CD4-positive, alpha-beta T cell (primary cell): ENCODE measurements at regions not wholly inside any gene's neighbourhood (a gene's known extent, or its start where the extent isn't known, plus 50 kb on each side); places are given as distances from the start of the nearest gene placed in this dataset.

ENCODE experiments used
- ATAC-seq: fragments of 200-7000 bp; cut with Tn5 transposase; one replicate; pipeline ENCODE4 v1.10.0; 2022; ENCODE audit warnings: mild to moderate bottlenecking; ENCODE audit not compliant: poor library complexity
- CTCF ChIA-PET: fragments of 350-600 bp; sonication (Branson Sonifier 250); formaldehyde crosslinking; loops from one replicate; lab custom pipeline; 2021; ENCODE audit warnings: antibody characterized with exemption, inconsistent platforms; lab: Charles Lee
- POLR2A ChIA-PET: fragments of 350-600 bp; sonication (Branson Sonifier 250); formaldehyde crosslinking; loops from one replicate; lab custom pipeline; 2021; ENCODE audit warnings: antibody characterized with exemption, inconsistent platforms; lab: Charles Lee
- DNase-seq, 14 experiments: peaks; one replicate each; pipeline ENCODE4 v3.0.0-alpha.2; 2013 to 2020; ENCODE audit warnings: mixed read lengths in 2 of 14
- H3K27ac ChIP-seq, 2 donors: one replicate each; pipeline versions ENCODE4 v1.5.1 to v1.7.0; 2013; ENCODE audit warnings: low read length in 2 of 2, low read depth in 1 of 2, mild to moderate bottlenecking in 1 of 2
- H3K27me3 ChIP-seq, 2 experiments: 1 replicate in 1 of 2; 2 replicates in 1 of 2; pipeline versions ENCODE4 v1.6.1 to v1.7.0; 2013; ENCODE audit warnings: low read length in 2 of 2, control low read depth in 1 of 2, mild to moderate bottlenecking in 1 of 2, moderate library complexity in 1 of 2; ENCODE audit not compliant: insufficient read depth in 2 of 2, control insufficient read depth in 1 of 2
- H3K36me3 ChIP-seq: one replicate; pipeline ENCODE4 v1.6.1; 2013; ENCODE audit warnings: low read length, control low read depth; ENCODE audit not compliant: insufficient read depth
- H3K4me1 ChIP-seq: one replicate; pipeline ENCODE4 v1.6.1; 2013; ENCODE audit warnings: low read length, control low read depth; ENCODE audit not compliant: insufficient read depth
- H3K4me3 ChIP-seq: one replicate; pipeline ENCODE4 v1.5.1; 2013; ENCODE audit warnings: mild to moderate bottlenecking, low read length, moderate library complexity
- H3K9me3 ChIP-seq, 2 experiments: 1 replicate in 1 of 2; 2 replicates in 1 of 2; pipeline versions ENCODE4 v1.6.1 to v1.7.0; 2013; ENCODE audit warnings: low read length in 2 of 2, mild to moderate bottlenecking in 2 of 2, control low read depth in 1 of 2, moderate library complexity in 1 of 2; ENCODE audit not compliant: control insufficient read depth in 1 of 2, insufficient read depth in 1 of 2
- H3K27ac Mint-ChIP-seq: one replicate; pipeline ENCODE4 v1.8.0; 2020; ENCODE audit warnings: mixed read lengths
- H3K27me3 Mint-ChIP-seq: one replicate; pipeline ENCODE4 v1.8.0; 2021; ENCODE audit warnings: mixed read lengths
- H3K36me3 Mint-ChIP-seq: one replicate; pipeline ENCODE4 v1.8.0; 2021; ENCODE audit warnings: low read depth, mixed read lengths
- H3K4me1 Mint-ChIP-seq: one replicate; pipeline ENCODE4 v1.8.0; 2021; ENCODE audit warnings: low read depth, mixed read lengths
- H3K4me3 Mint-ChIP-seq: one replicate; pipeline ENCODE4 v1.8.0; 2020; ENCODE audit warnings: mild to moderate bottlenecking, mixed read lengths
- H3K9me3 Mint-ChIP-seq: one replicate; pipeline ENCODE4 v1.8.0; 2020; ENCODE audit warnings: mixed read lengths
- intact Hi-C, 2 experiments: fragments of 100-400 bp; cut with DNase I in 1 of 2; cut with micrococcal nuclease in 1 of 2; formaldehyde crosslinking; loops; one replicate each; pipeline versions ENCODE4 v1.15.1 to v1.9.0; 2023 to 2025; cut with DNase I, micrococcal nuclease
- TF ChIP-seq, protein P1 (sequence below): fragments of 200-600 bp; IDR thresholded peaks from one replicate; pipeline ENCODE4 v1.8.0; 2022; ENCODE audit warnings: antibody characterized with exemption, mild to moderate bottlenecking

DNA sequence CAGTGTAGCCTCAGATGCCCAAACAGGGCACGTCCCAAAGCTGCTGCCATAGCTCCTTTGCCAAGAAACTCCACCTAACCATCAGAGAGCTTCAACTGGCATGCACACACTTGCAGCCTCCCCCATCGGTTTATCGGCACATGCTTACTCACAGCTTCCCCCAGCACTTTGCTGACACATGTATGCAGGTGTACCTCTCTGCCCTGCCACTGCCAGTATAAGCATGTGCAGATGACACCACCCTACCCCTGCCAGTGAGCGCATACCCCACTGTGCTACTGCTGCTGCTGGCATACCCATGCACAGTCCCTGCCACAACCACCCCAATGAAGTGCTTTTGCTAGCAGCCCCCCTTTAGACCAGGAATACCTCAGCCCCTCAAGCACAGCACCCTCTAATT is 1231.0 kb downstream of the DSC3 start:
- Mint-ChIP-seq H3K4me3 (no peak overlapping the region), H3K27ac (no peak overlapping the region), H3K4me1 (no peaks in the 10 kb centered on the region), H3K9me3 (peaks cover 11% of the 10 kb centered on the region), H3K27me3 (no peaks in the 10 kb centered on the region), H3K36me3 (no peaks in the 10 kb centered on the region)
- ChIA-PET CTCF (no interaction called here), POLR2A (no interaction called here)
- H3K9me3 ChIP-seq, result peaks cover 14% of the 10 kb centered on the region in 2 experiments
- H3K4me3 ChIP-seq, result no peak overlapping the region
- intact Hi-C loops, result loop anchor here in 1 of 2 experiments (10.0 kb wide), 1 partner anchor 47 kb away; no protein-coding TSS in a partner anchor
- no peaks in the 10 kb centered on the region for H3K27me3 ChIP-seq
- TF ChIP-seq, protein P1, sequence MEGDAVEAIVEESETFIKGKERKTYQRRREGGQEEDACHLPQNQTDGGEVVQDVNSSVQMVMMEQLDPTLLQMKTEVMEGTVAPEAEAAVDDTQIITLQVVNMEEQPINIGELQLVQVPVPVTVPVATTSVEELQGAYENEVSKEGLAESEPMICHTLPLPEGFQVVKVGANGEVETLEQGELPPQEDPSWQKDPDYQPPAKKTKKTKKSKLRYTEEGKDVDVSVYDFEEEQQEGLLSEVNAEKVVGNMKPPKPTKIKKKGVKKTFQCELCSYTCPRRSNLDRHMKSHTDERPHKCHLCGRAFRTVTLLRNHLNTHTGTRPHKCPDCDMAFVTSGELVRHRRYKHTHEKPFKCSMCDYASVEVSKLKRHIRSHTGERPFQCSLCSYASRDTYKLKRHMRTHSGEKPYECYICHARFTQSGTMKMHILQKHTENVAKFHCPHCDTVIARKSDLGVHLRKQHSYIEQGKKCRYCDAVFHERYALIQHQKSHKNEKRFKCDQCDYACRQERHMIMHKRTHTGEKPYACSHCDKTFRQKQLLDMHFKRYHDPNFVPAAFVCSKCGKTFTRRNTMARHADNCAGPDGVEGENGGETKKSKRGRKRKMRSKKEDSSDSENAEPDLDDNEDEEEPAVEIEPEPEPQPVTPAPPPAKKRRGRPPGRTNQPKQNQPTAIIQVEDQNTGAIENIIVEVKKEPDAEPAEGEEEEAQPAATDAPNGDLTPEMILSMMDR, result no peak
- ATAC-seq (no peak), DNase-seq (no peak)
- no peaks in the 10 kb centered on the region for H3K4me1 ChIP-seq
- no peak overlapping the region for H3K27ac ChIP-seq
- no peaks in the 10 kb centered on the region for H3K36me3 ChIP-seq

DNA sequence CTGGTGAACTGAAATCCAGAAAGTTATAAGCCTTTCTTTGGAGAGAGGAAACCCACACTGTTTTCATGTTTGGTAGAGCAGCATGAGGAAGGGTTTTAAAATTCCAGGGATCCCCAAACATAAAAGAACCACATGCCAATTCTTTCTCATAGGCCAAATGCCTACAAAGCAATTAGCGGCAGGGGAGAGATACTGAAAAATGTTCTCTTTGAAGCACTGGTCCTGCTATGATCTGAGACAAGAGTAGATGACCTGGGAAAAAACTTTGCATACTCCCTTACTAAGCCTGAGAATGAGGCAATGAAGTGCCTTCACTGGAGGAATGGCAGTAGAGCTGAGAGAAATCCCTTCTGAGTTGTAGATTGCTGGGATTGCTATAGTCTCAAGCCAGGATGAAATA is 1261.7 kb downstream of the DSC3 start:
- ATAC-seq, result no peak
- H3K27me3 Mint-ChIP-seq, result no peaks in the 10 kb centered on the region

GRCh38 chr18:29779096-29779495 is 1263.4 kb downstream of the DSC3 start:
- intact Hi-C loops, result no loop called here
- DNase-seq (no peak), ATAC-seq (no peak)
- no peak overlapping the region for H3K4me3 Mint-ChIP-seq
- no peaks in the 10 kb centered on the region for H3K27me3 ChIP-seq
- no peaks in the 10 kb centered on the region for H3K27me3 Mint-ChIP-seq
- no peak overlapping the region for H3K27ac Mint-ChIP-seq
- TF ChIP-seq, protein P1, result no peak
- H3K27ac ChIP-seq, result no peak overlapping the region
- CTCF ChIA-PET, result no interaction called here
- H3K36me3 ChIP-seq, result no peaks in the 10 kb centered on the region
- H3K9me3 Mint-ChIP-seq, result peaks cover 8% of the 10 kb centered on the region
- POLR2A ChIA-PET, result no interaction called here
- no peaks in the 10 kb centered on the region for H3K4me1 ChIP-seq
- peaks cover 0 to 4% of the 10 kb centered on the region in 2 experiments for H3K9me3 ChIP-seq
- H3K4me3 ChIP-seq, result no peak overlapping the region
- H3K4me1 Mint-ChIP-seq, result no peaks in the 10 kb centered on the region
- H3K36me3 Mint-ChIP-seq, result no peaks in the 10 kb centered on the region

More for the DNA sequence above, 1261.7 kb downstream of the DSC3 start:
- CTCF ChIA-PET, result no interaction called here
- no peak overlapping the region for H3K27ac ChIP-seq
- H3K36me3 ChIP-seq, result no peaks in the 10 kb centered on the region
- H3K9me3 Mint-ChIP-seq, result peaks cover 9% of the 10 kb centered on the region
- H3K36me3 Mint-ChIP-seq, result no peaks in the 10 kb centered on the region
- no peak overlapping the region for H3K4me3 Mint-ChIP-seq
- no peak overlapping the region for H3K27ac Mint-ChIP-seq
- TF ChIP-seq, protein P1, result no peak
- no peaks in the 10 kb centered on the region for H3K4me1 ChIP-seq
- peaks cover 0 to 4% of the 10 kb centered on the region in 2 experiments for H3K9me3 ChIP-seq
- no peak for DNase-seq
- H3K4me3 ChIP-seq, result no peak overlapping the region
- H3K27me3 ChIP-seq, result no peaks in the 10 kb centered on the region
- intact Hi-C loops, result no loop called here
- H3K4me1 Mint-ChIP-seq, result no peaks in the 10 kb centered on the region
- POLR2A ChIA-PET, result no interaction called here
